Neutrophil (primary cell): ENCODE measurements at regions not wholly inside any gene's neighbourhood (a gene's known extent, or its start where the extent isn't known, plus 50 kb on each side); places are given as distances from the start of the nearest gene placed in this dataset.

Source experiments
- H3K27ac ChIP-seq: fragments of 200-600 bp; sonication (generic); 2 replicates; pipeline ENCODE4 v1.5.1; 2016; ENCODE audit warnings: mild to moderate bottlenecking, moderate library complexity
- H3K27me3 ChIP-seq: fragments of 200-600 bp; sonication (generic); 2 replicates; pipeline ENCODE4 v1.6.0; 2016; ENCODE audit warnings: mild to moderate bottlenecking
- H3K36me3 ChIP-seq: fragments of 200-600 bp; sonication (generic); 2 replicates; pipeline ENCODE4 v1.5.1; 2017
- H3K4me1 ChIP-seq, 2 experiments: fragments of 200-600 bp in 1 of 2; sonication (generic) in 1 of 2; 1 replicate in 1 of 2; 2 replicates in 1 of 2; pipeline versions ENCODE4 v1.5.1 to v1.6.1; 2013 to 2016; ENCODE audit warnings: low read depth in 1 of 2, low read length in 1 of 2, mild to moderate bottlenecking in 1 of 2, moderate library complexity in 1 of 2; ENCODE audit not compliant: control insufficient read depth in 1 of 2, insufficient read depth in 1 of 2
- H3K4me3 ChIP-seq, 2 experiments: fragments of 200-600 bp in 1 of 2; sonication (generic) in 1 of 2; 1 replicate in 1 of 2; 2 replicates in 1 of 2; pipeline ENCODE4 v1.5.1; 2013 to 2016; ENCODE audit warnings: low read depth in 1 of 2, low read length in 1 of 2, mild to moderate bottlenecking in 1 of 2, moderate library complexity in 1 of 2
- H3K9me3 ChIP-seq: fragments of 200-600 bp; sonication (generic); 2 replicates; pipeline ENCODE4 v1.5.1; 2016
- TF ChIP-seq, protein P1 (sequence below): fragments of 200-600 bp; sonication (generic); IDR thresholded peaks from 2 replicates; pipeline ENCODE4 v1.5.1; 2016; ENCODE audit warnings: antibody characterized with exemption

GRCh38 chr7:155163696-155164095, 93.6 kb downstream of the HTR5A start:
- H3K36me3 ChIP-seq, result no peaks in the 10 kb centered on the region
- H3K9me3 ChIP-seq, result no peaks in the 10 kb centered on the region
- H3K27me3 ChIP-seq, result peaks cover 9% of the 10 kb centered on the region
- no peaks in the 10 kb centered on the region for H3K4me1 ChIP-seq
- no peak overlapping the region for H3K4me3 ChIP-seq
- TF ChIP-seq, protein P1, sequence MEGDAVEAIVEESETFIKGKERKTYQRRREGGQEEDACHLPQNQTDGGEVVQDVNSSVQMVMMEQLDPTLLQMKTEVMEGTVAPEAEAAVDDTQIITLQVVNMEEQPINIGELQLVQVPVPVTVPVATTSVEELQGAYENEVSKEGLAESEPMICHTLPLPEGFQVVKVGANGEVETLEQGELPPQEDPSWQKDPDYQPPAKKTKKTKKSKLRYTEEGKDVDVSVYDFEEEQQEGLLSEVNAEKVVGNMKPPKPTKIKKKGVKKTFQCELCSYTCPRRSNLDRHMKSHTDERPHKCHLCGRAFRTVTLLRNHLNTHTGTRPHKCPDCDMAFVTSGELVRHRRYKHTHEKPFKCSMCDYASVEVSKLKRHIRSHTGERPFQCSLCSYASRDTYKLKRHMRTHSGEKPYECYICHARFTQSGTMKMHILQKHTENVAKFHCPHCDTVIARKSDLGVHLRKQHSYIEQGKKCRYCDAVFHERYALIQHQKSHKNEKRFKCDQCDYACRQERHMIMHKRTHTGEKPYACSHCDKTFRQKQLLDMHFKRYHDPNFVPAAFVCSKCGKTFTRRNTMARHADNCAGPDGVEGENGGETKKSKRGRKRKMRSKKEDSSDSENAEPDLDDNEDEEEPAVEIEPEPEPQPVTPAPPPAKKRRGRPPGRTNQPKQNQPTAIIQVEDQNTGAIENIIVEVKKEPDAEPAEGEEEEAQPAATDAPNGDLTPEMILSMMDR, result no peak
- no peak overlapping the region for H3K27ac ChIP-seq

GRCh38 chr7:155164316-155164715, 94.2 kb downstream of the HTR5A start:
- no peaks in the 10 kb centered on the region for H3K9me3 ChIP-seq
- no peaks in the 10 kb centered on the region for H3K4me1 ChIP-seq
- H3K27me3 ChIP-seq, result peaks cover 9% of the 10 kb centered on the region
- no peaks in the 10 kb centered on the region for H3K36me3 ChIP-seq
- no peak overlapping the region for H3K4me3 ChIP-seq
- TF ChIP-seq, protein P1, result no peak
- no peak overlapping the region for H3K27ac ChIP-seq

- Histone ChIP-seq H3K4me1 (no peaks in the 10 kb centered on the region), H3K4me3 (no peak overlapping the region), H3K27ac (no peak overlapping the region), H3K27me3 (peaks cover 9% of the 10 kb centered on the region), H3K36me3 (no peaks in the 10 kb centered on the region), H3K9me3 (no peaks in the 10 kb centered on the region)
- TF ChIP-seq, protein P1, result no peak
These were observed 96.0 kb downstream of the HTR5A start for GRCh38 chr7:155166108-155166507.

GRCh38 chr7:155166673-155167370, 96.7 kb downstream of the HTR5A start:
- H3K36me3 ChIP-seq, result no peaks in the 10 kb centered on the region
- H3K27me3 ChIP-seq, result peaks cover 4% of the 10 kb centered on the region
- no peak overlapping the region for H3K4me3 ChIP-seq
- no peak overlapping the region for H3K27ac ChIP-seq
- no peaks in the 10 kb centered on the region for H3K4me1 ChIP-seq
- H3K9me3 ChIP-seq, result no peaks in the 10 kb centered on the region
- TF ChIP-seq, protein P1, result no peak

DNA sequence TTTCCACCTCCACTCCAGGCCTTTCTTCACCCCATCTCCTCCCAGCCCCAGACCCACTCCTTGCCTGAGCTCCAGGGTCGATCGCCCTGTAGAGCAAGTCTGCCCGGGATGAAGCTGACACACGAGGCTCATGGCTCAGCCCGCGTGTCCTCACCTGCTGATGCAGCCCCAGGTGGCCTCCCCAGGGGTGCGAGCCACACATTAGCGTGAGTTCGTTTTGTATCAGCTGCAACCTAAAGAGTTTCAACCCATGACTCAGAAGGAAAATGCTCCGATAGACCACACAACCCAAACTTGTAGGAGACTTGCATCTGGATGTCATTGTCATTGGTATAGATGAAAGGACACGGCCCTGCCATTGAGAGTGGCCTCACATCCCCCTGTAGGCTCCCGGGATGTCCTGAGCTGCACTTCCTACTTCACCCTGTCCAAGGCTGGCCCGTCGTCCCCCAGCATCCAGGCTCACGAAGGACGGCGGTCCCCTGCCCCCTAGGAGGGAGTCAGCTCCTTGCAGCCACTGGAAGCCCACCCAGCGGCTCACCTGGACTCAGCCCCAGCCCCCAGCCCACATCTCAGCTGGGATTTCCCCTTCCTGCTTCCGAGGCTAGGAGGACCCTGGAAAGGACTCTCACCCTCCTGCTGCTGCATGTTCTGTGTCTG, 97.7 kb downstream of the HTR5A start:
- H3K4me1 ChIP-seq, result no peaks in the 10 kb centered on the region
- H3K27me3 ChIP-seq, result no peaks in the 10 kb centered on the region
- no peaks in the 10 kb centered on the region for H3K9me3 ChIP-seq
- no peak overlapping the region for H3K27ac ChIP-seq
- TF ChIP-seq, protein P1, result no peak
- no peak overlapping the region for H3K4me3 ChIP-seq
- H3K36me3 ChIP-seq, result no peaks in the 10 kb centered on the region
